Adrenal gland (tissue), 9 donors: ENCODE measurements at regions not wholly inside any gene's neighbourhood (a gene's known extent, or its start where the extent isn't known, plus 50 kb on each side); places are given as distances from the start of the nearest gene placed in this dataset.

Experiments
- DNase-seq, 7 donors: peaks; one replicate each; pipeline ENCODE4 v3.0.0-alpha.2; 2019 to 2020
- H3K27ac ChIP-seq, 5 donors: fragments of 200-600 bp; sonication (generic) in 4 of 5; 1 replicate in 3 of 5; 2 replicates in 2 of 5; pipeline versions ENCODE4 v1.5.1 to v1.8.0; 2016 to 2020; ENCODE audit warnings: mild to moderate bottlenecking in 1 of 5
- H3K27me3 ChIP-seq: fragments of 200-600 bp; 2 replicates; pipeline ENCODE4 v1.8.0; 2021
- H3K36me3 ChIP-seq, 2 donors: fragments of 200-600 bp; replicated peaks in 1 of 2; 1 replicate in 1 of 2; 2 replicates in 1 of 2; pipeline versions ENCODE4 v1.5.1 to v1.8.0; 2018 to 2022
- H3K4me1 ChIP-seq, 2 donors: fragments of 200-600 bp; replicated peaks in 1 of 2; 1 replicate in 1 of 2; 2 replicates in 1 of 2; pipeline versions ENCODE4 v1.5.1 to v1.8.0; 2018 to 2021
- H3K4me3 ChIP-seq, 4 donors: fragments of 200-600 bp; sonication (generic) in 3 of 4; one replicate each; pipeline ENCODE4 v1.5.1; 2016 to 2018
- H3K9me3 ChIP-seq, 3 donors: fragments of 200-600 bp; sonication (generic) in 1 of 3; replicated peaks in 1 of 3; 1 replicate in 2 of 3; 2 replicates in 1 of 3; pipeline versions ENCODE4 v1.5.1 to v1.8.0; 2016 to 2021
- CTCF ChIP-seq, 6 experiments: fragments of 450-650 bp in 4 of 6; fragments of 200-600 bp in 2 of 6; sonication (generic) in 1 of 6; IDR thresholded peaks; 1 replicate in 5 of 6; 2 replicates in 1 of 6; pipeline versions ENCODE4 v1.5.1 to v1.8.0; 2016 to 2021; ENCODE audit warnings: antibody characterized with exemption in 6 of 6, mild to moderate bottlenecking in 2 of 6, moderate library complexity in 1 of 6
- POLR2A ChIP-seq, 2 donors: fragments of 450-650 bp; IDR thresholded peaks; one replicate each; pipeline ENCODE4 v1.6.1; 2017; ENCODE audit warnings: antibody characterized with exemption in 2 of 2, mild to moderate bottlenecking in 2 of 2, moderate library complexity in 1 of 2
- WGBS, 4 donors: extraction: QIAGEN DNeasy Blood & Tissue Kit in 2 of 4; methylation state at CpG; one replicate each; pipeline versions ENCODE4 v1.1.5 to v1.1.7; 2013 to 2017; 5-methylcytosine and 5-hydroxymethylcytosine counted together
- intact Hi-C, 2 donors: fragments of 100-400 bp; cut with DNase I; formaldehyde crosslinking; loops; one replicate each; pipeline versions ENCODE4 v1.14.1 to v1.15.0; 2022 to 2023
- donor health status: healthy with polysubstance abuse.
- donor health status: Bipolar disorder and iron deficiency.
- donor health status: DM: yes; HTN: yes; CAD: no.
- donor health status: DM: no; HTN: no; CAD: no.
- donor health status: DM: no; HTN: no; CAD: no.

DNA sequence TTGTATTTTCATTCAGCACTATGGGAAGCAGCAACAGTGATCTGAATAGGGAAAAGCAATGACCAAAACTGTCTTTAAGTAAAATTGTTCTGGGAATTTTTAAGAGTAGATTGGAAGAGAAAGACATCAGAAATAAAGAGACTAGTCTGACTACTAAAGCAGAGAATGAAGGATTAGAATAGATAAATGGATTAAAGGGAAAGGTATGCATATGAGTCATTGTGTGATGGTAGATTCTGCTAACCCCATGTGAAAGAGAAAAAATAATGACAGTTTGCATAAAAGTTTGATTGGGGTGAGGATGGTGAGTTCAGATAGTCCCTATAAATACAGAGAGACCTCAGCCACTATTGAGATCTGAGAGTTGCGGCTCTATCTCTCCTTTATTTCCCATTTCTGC is 139.6 kb upstream of the DCC start:
- H3K4me3 ChIP-seq = no peak overlapping the region
- no peaks in the 10 kb centered on the region for H3K27me3 ChIP-seq
- no peak overlapping the region for H3K27ac ChIP-seq
- 89 to 98% (median 91%) methylated on average over 1 of the region's 1 CpG for WGBS, 4 donors
- no peaks in the 10 kb centered on the region for H3K9me3 ChIP-seq
- no peak for DNase-seq
- intact Hi-C loops = no loop called here
- H3K4me1 ChIP-seq = no peaks in the 10 kb centered on the region
- H3K36me3 ChIP-seq = no peaks in the 10 kb centered on the region
- TF ChIP-seq POLR2A (IDR thresholded peaks at IDR 0.05) (no peak), CTCF (IDR thresholded peaks at IDR 0.05) (no peak)

GRCh38 chr18:52200921-52201663 is 138.9 kb upstream of the DCC start:
- TF ChIP-seq CTCF (IDR thresholded peaks at IDR 0.05) (no peak), POLR2A (IDR thresholded peaks at IDR 0.05) (no peak)
- no peak overlapping the region for H3K27ac ChIP-seq
- H3K27me3 ChIP-seq = no peaks in the 10 kb centered on the region
- no peak for DNase-seq
- no peak overlapping the region for H3K4me3 ChIP-seq
- H3K4me1 ChIP-seq = no peaks in the 10 kb centered on the region
- no peaks in the 10 kb centered on the region for H3K36me3 ChIP-seq
- WGBS, 4 donors = 82 to 90% (median 88%) methylated on average over 11 of the region's 11 CpGs
- H3K9me3 ChIP-seq = no peaks in the 10 kb centered on the region
- intact Hi-C loops = no loop called here

DNA sequence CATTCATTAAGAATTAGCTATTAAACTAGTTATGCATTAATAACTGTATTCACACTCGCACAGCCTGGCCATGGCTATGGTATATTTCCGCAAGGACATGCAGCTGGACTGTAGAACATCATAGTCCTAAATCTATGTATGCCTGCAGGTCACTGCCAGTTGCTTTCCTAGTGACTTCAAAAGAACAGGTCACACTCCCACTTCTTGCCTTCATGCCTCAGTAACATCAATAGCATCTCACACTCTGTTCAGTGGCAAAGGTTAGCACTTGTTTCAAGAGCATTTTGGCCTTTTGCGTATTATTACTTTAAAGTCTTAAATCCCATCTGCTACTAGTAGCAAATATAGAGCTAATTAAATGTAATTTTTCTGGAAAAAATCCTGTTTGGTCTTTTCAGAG is 131.4 kb upstream of the DCC start:
- Histone ChIP-seq H3K27ac (no peak overlapping the region), H3K4me1 (no peaks in the 10 kb centered on the region), H3K27me3 (no peaks in the 10 kb centered on the region), H3K4me3 (no peak overlapping the region), H3K36me3 (no peaks in the 10 kb centered on the region), H3K9me3 (no peaks in the 10 kb centered on the region)
- WGBS, 4 donors = 80 to 87% (median 84%) methylated on average over 3 of the region's 3 CpGs
- intact Hi-C loops = no loop called here
- DNase-seq = no peak
- no peak for TF ChIP-seq POLR2A (IDR thresholded peaks at IDR 0.05)
- no peak for TF ChIP-seq CTCF (IDR thresholded peaks at IDR 0.05)

GRCh38 chr18:52216109-52216508 is 123.9 kb upstream of the DCC start:
- TF ChIP-seq POLR2A (IDR thresholded peaks at IDR 0.05) = no peak
- TF ChIP-seq CTCF (IDR thresholded peaks at IDR 0.05) = no peak
- H3K4me1 ChIP-seq = no peaks in the 10 kb centered on the region
- no peaks in the 10 kb centered on the region for H3K27me3 ChIP-seq
- DNase-seq = no peak
- no peaks in the 10 kb centered on the region for H3K9me3 ChIP-seq
- H3K4me3 ChIP-seq = no peak overlapping the region
- H3K27ac ChIP-seq = no peak overlapping the region
- no peaks in the 10 kb centered on the region for H3K36me3 ChIP-seq
- intact Hi-C loops = no loop called here
